AG09319 (cell line): ENCODE measurements at regions not wholly inside any gene's neighbourhood (a gene's known extent, or its start where the extent isn't known, plus 50 kb on each side); places are given as distances from the start of the nearest gene placed in this dataset.

ENCODE experiments used
- DNase-seq: peaks from one replicate; pipeline ENCODE4 v3.0.0-alpha.2; 2010; ENCODE audit warnings: low read depth; ENCODE audit errors: extremely low read depth
- CTCF ChIP-seq: IDR thresholded peaks from 2 replicates; pipeline ENCODE4 v1.5.1; 2011; ENCODE audit warnings: low read depth, mild to moderate bottlenecking, inconsistent platforms, low read length, moderate library complexity

DNA sequence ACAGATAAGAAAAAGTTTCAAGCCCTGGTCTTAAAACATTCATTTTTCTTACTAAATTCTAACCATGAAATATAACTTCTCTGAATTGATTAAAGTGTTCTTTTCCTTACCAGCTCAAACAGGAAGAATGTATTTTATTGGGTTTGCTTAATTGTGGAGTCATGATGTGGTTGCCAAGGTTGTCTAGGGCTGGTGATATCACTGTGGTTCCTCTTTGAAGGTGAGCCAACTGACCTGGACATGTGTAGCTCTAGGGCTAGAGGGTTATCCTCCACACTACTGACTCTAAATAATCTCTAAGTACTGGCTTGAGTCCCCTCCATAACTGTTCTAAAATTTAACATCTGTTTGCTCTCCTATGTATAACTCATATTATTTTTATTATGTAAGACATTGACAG is 529.6 kb downstream of the PIK3C3 start:
- no peak for TF ChIP-seq CTCF
- DNase-seq: no peak

DNA sequence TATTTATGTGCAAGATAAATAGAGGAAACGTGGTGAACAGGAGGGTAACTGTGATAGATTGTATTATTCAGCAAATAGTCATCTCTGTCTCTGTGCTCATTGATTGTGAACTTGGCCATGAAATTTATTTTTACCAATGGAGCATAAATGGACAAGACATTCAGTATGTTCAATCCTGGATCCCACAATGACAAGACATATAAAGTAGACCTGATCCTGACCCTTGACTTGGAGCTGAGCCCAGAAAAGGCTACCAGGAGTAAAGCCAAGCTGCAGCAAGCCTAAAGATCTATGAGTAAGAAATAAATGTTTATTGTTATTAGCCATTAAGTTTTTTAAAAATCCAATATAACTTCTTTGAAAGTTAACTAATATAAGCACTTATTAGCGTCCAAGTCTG is 531.2 kb downstream of the PIK3C3 start:
- DNase-seq: no peak
- TF ChIP-seq CTCF: no peak

GRCh38 chr18:42508683-42509296 is 553.8 kb downstream of the PIK3C3 start:
- TF ChIP-seq CTCF: no peak

GRCh38 chr18:42509750-42510415 is 554.8 kb downstream of the PIK3C3 start:
- no peak for DNase-seq
- no peak for TF ChIP-seq CTCF

More at GRCh38 chr18:42508683-42509296, 553.8 kb downstream of the PIK3C3 start:
- no peak for DNase-seq

DNA sequence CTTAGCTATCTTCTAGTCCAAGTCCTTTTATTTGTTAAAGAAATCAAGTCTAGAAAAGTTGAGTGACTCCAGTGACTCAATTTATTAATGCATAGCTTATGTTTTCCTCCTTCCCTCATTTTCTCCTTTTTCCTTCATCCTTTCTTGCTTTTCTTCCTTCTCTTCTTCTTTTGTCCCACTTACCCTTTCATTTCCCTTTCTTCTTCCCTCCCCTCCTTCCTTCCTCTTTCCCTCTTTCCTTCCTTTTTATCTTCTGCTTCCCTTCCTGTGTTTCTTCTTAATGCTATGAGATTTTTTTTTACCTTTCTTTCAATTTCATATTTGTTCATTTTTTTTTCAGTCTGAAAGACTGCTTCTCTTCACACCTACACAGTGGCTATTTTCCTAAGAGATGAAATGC is 555.5 kb downstream of the PIK3C3 start:
- no peak for TF ChIP-seq CTCF
- DNase-seq: no peak

- no peak for TF ChIP-seq CTCF
- no peak for DNase-seq
Observed at GRCh38 chr18:42513441-42513840, 558.4 kb downstream of the PIK3C3 start.

DNA sequence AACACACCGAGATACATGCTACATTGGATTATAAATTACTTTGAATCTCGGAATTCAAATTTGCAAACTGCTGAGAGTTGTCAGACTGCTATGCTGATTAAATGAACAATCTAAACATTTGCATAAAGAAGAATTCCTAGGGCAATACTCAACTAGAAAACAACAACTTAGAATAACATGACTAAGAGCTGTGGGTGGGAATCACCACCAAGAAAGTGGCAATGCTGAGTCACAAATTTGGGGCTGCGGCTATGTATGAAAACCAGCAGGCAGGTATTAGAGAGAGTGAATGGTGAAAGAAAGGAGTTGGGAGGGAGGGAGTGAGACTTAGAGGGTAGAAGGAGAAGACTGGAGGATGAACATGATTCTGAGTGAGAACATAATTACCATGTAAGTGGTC is 559.5 kb downstream of the PIK3C3 start:
- no peak for DNase-seq
- no peak for TF ChIP-seq CTCF
